HCT116 (cell line): ENCODE measurements at regions not wholly inside any gene's neighbourhood (a gene's known extent, or its start where the extent isn't known, plus 50 kb on each side); places are given as distances from the start of the nearest gene placed in this dataset.

ENCODE experiments used
- ATAC-seq: fragments of 200-7000 bp; cut with Tn5 transposase; 2 replicates; pipeline ENCODE4 v1.9.1; 2020; ENCODE audit warnings: mild to moderate bottlenecking, moderate library complexity
- BruUV-seq: library from RNA; stranded (reverse); fragments of 400-500 nt; replicated peaks from 2 replicates; lab custom pipeline; 2021; lab: Mats Ljungman, UMichigan
- CTCF ChIA-PET: fragments of 300-600 bp; sonication (Branson Sonifier 250); formaldehyde crosslinking; loops from one replicate; lab custom pipeline; 2021; ENCODE audit warnings: antibody characterized with exemption; lab: Charles Lee
- POLR2A ChIA-PET: fragments of 300-600, 350-600 bp; sonication (Branson Sonifier 250); formaldehyde crosslinking; loops from one replicate; lab custom pipeline; 2021; ENCODE audit warnings: antibody characterized with exemption; lab: Charles Lee
- RAD21 ChIA-PET, 2 experiments: fragments of 300-600 bp; sonication (Branson Sonifier 250); formaldehyde crosslinking; loops; one replicate each; lab custom pipeline; 2023; ENCODE audit warnings: low total read pairs in 2 of 2; ENCODE audit not compliant: uncharacterized antibody in 2 of 2, unreplicated experiment in 2 of 2, low non-redundant PET in 1 of 2; lab: Charles Lee
- DNase-seq: peaks from one replicate; pipeline ENCODE4 v3.0.0-alpha.2; 2010; ENCODE audit warnings: low read depth, low spot score
- H2AFZ ChIP-seq: fragments of 200-600 bp; shearing (Covaris generic), sonication (generic); 2 replicates; pipeline ENCODE4 v1.6.1; 2017; ENCODE audit warnings: low read depth, mixed run types, mixed read lengths, antibody characterized with exemption, low read length; ENCODE audit not compliant: poor library complexity, severe bottlenecking
- H3K27ac ChIP-seq: 2 replicates; pipeline ENCODE4 v1.5.1; 2012; ENCODE audit warnings: low read depth, low read length
- H3K27me3 ChIP-seq: fragments of 200-600 bp; sonication (generic); 2 replicates; pipeline ENCODE4 v1.6.1; 2016; ENCODE audit warnings: mixed run types, low read length, mixed read lengths; ENCODE audit not compliant: insufficient read depth
- H3K36me3 ChIP-seq, 2 experiments: fragments of 200-500 bp in 1 of 2; fragments of 200-600 bp in 1 of 2; sonication (Bioruptor generic) in 1 of 2; sonication (generic) in 1 of 2; 2 replicates each; pipeline versions ENCODE4 v1.5.1 to v1.6.1; 2014 to 2016; ENCODE audit warnings: low read length in 2 of 2, inconsistent platforms in 1 of 2, mixed read lengths in 1 of 2, mixed run types in 1 of 2; ENCODE audit not compliant: insufficient read depth in 2 of 2, control insufficient read depth in 1 of 2
- H3K4me1 ChIP-seq, 2 experiments: fragments of 200-600 bp in 1 of 2; sonication (generic) in 1 of 2; 2 replicates each; pipeline versions ENCODE4 v1.5.1 to v1.6.1; 2012 to 2017; ENCODE audit warnings: low read length in 2 of 2, inconsistent platforms in 1 of 2, mild to moderate bottlenecking in 1 of 2, mixed read lengths in 1 of 2, mixed run types in 1 of 2, moderate library complexity in 1 of 2; ENCODE audit not compliant: insufficient read depth in 2 of 2, control insufficient read depth in 1 of 2
- H3K4me2 ChIP-seq: fragments of 200-600 bp; sonication (generic); 2 replicates; pipeline ENCODE4 v1.6.1; 2017; ENCODE audit warnings: mixed run types, low read length, mixed read lengths
- H3K4me3 ChIP-seq, 2 experiments: fragments of 200-600 bp in 1 of 2; sonication (generic) in 1 of 2; replicated peaks in 1 of 2; 2 replicates each; pipeline ENCODE4 v1.5.1; 2011 to 2016; ENCODE audit warnings: low read length in 2 of 2, control low read depth in 1 of 2, low read depth in 1 of 2, mild to moderate bottlenecking in 1 of 2, mixed read lengths in 1 of 2, mixed run types in 1 of 2
- H3K79me2 ChIP-seq: fragments of 200-600 bp; sonication (generic); 2 replicates; pipeline ENCODE4 v1.6.1; 2017; ENCODE audit warnings: mild to moderate bottlenecking, mixed run types, low read length, moderate library complexity, mixed read lengths; ENCODE audit not compliant: insufficient read depth
- H3K9ac ChIP-seq: fragments of 200-600 bp; sonication (generic); 2 replicates; pipeline ENCODE4 v1.6.1; 2016; ENCODE audit warnings: low read length, mixed read lengths
- H3K9me2 ChIP-seq: fragments of 200-600 bp; sonication (generic), shearing (Covaris generic); 2 replicates; pipeline ENCODE4 v1.6.1; 2017; ENCODE audit warnings: mixed run types, mild to moderate bottlenecking, moderate library complexity; ENCODE audit not compliant: insufficient read depth
- H3K9me3 ChIP-seq, 2 experiments: fragments of 200-500 bp in 1 of 2; fragments of 200-600 bp in 1 of 2; sonication (Bioruptor generic) in 1 of 2; sonication (generic) in 1 of 2; 2 replicates each; pipeline ENCODE4 v1.6.1; 2014 to 2017; ENCODE audit warnings: low read length in 2 of 2, mixed read lengths in 2 of 2, inconsistent platforms in 1 of 2, low read depth in 1 of 2, mild to moderate bottlenecking in 1 of 2, mixed run types in 1 of 2, moderate library complexity in 1 of 2; ENCODE audit not compliant: control insufficient read depth in 1 of 2, insufficient read depth in 1 of 2
- H4K20me1 ChIP-seq: fragments of 200-600 bp; sonication (generic), shearing (Covaris generic); 2 replicates; pipeline ENCODE4 v1.6.1; 2017; ENCODE audit warnings: mixed run types, mild to moderate bottlenecking, moderate library complexity; ENCODE audit not compliant: insufficient read depth
- CEBPB ChIP-seq: IDR thresholded peaks from 2 replicates; pipeline ENCODE4 v1.6.1; 2012; ENCODE audit warnings: low read depth
- EGR1 ChIP-seq: IDR thresholded peaks from 2 replicates; pipeline ENCODE4 v1.6.1; 2012; ENCODE audit warnings: low read depth
- ELF1 ChIP-seq: IDR thresholded peaks from 2 replicates; pipeline ENCODE4 v1.6.1; 2012; ENCODE audit warnings: low read depth, borderline replicate concordance
- EZH2 ChIP-seq: fragments of 200-600 bp; sonication (generic); IDR thresholded peaks from 2 replicates; pipeline ENCODE4 v1.6.1; 2017; ENCODE audit warnings: antibody characterized with exemption, mixed run types
- EZH2phosphoT487 ChIP-seq: fragments of 200-600 bp; IDR thresholded peaks from 2 replicates; pipeline ENCODE4 v1.6.1; 2018; ENCODE audit warnings: antibody characterized with exemption, borderline replicate concordance
- FOSL1 ChIP-seq: IDR thresholded peaks from 2 replicates; pipeline ENCODE4 v1.6.1; 2012; ENCODE audit warnings: low read depth
- POLR2A ChIP-seq: IDR thresholded peaks from 2 replicates; pipeline ENCODE4 v1.7.0; 2011; ENCODE audit warnings: borderline replicate concordance; ENCODE audit not compliant: insufficient read depth, insufficient read length; ENCODE audit errors: extremely low read depth
- POLR2AphosphoS5 ChIP-seq: IDR thresholded peaks from 2 replicates; pipeline ENCODE4 v1.6.1; 2011; ENCODE audit warnings: mild to moderate bottlenecking, low read depth, low read length, moderate library complexity
- RAD21 ChIP-seq: IDR thresholded peaks from 2 replicates; pipeline ENCODE4 v1.6.1; 2012; ENCODE audit warnings: low read depth, mild to moderate bottlenecking
- SP1 ChIP-seq: IDR thresholded peaks from 2 replicates; pipeline ENCODE4 v1.6.1; 2012; ENCODE audit warnings: low read depth
- SRF ChIP-seq: IDR thresholded peaks from 2 replicates; pipeline ENCODE4 v1.6.1; 2012; ENCODE audit warnings: low read depth
- TCF7L2 ChIP-seq: IDR thresholded peaks from 2 replicates; pipeline ENCODE4 v1.7.0; 2011; ENCODE audit warnings: borderline replicate concordance, inconsistent platforms; ENCODE audit not compliant: insufficient read depth, insufficient read length; ENCODE audit errors: extremely low read depth
- YY1 ChIP-seq: IDR thresholded peaks from 2 replicates; pipeline ENCODE4 v1.6.1; 2011; ENCODE audit warnings: low read length, low read depth, moderate library complexity, mild to moderate bottlenecking; ENCODE audit not compliant: insufficient replicate concordance; ENCODE audit errors: extremely low read depth
- ZFX ChIP-seq: fragments of 450-650 bp; IDR thresholded peaks from 2 replicates; pipeline ENCODE4 v1.6.1; 2017
- ZNF274 ChIP-seq: fragments of 200-500 bp; sonication (Bioruptor generic); IDR thresholded peaks from 2 replicates; pipeline ENCODE4 v1.6.1; 2014; ENCODE audit warnings: mild to moderate bottlenecking, low read depth, low read length, inconsistent platforms
- intact Hi-C: fragments of 100-400 bp; cut with micrococcal nuclease; formaldehyde crosslinking; loops from 2 replicates; pipeline ENCODE4 v1.10.0; 2022
- TF ChIP-seq, protein P1 (sequence below), 3 experiments: fragments of 200-600 bp in 1 of 3; sonication (generic) in 1 of 3; IDR thresholded peaks in 2 of 3; conservative IDR thresholded peaks in 1 of 3; 2 replicates each; pipeline ENCODE4 v1.5.1; 2012 to 2017; ENCODE audit warnings: low read depth in 2 of 3, low read length in 2 of 3, antibody characterized with exemption in 1 of 3, borderline replicate concordance in 1 of 3, control low read depth in 1 of 3, mild to moderate bottlenecking in 1 of 3, mixed read lengths in 1 of 3, mixed run types in 1 of 3, moderate library complexity in 1 of 3; ENCODE audit not compliant: insufficient read depth in 1 of 3
- TF ChIP-seq, protein P2 (sequence below): IDR thresholded peaks from 2 replicates; pipeline ENCODE4 v1.6.1; 2012

DNA sequence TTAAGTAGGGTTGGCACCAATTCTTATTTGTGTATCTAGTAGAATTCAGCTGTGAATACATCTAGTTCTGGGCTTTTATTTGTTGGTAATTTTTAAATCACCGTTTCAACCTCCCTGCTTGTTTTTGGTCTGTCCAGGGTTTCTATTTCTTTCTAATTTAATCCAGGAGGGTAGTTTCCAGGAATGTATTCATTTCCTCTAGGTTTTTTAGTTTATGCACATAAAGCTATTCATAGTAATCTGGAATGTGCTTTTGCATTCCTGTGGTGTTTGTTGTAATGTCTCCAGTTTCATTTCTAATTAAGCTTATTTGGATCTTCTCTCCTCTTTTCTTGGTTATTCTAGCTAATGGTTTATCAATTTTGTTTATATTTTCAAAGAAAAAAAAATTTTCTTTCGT lies 1361.8 kb upstream of the DDX18 start (continued):
- TF ChIP-seq TCF7L2 (no peak), SP1 (no peak), RAD21 (no peak), ELF1 (no peak)

GRCh38 chr2:116456429-116456828 lies 1358.1 kb upstream of the DDX18 start:
- ChIA-PET CTCF (no interaction called here), RAD21 (no interaction called here), POLR2A (no interaction called here)
- no peaks in the 10 kb centered on the region for H3K4me1 ChIP-seq
- intact Hi-C loops, result no loop called here
- no peaks in the 10 kb centered on the region for H3K27me3 ChIP-seq
- H3K4me2 ChIP-seq, result no peak overlapping the region
- no peaks in the 10 kb centered on the region for H3K79me2 ChIP-seq
- H2AFZ ChIP-seq, result no peak overlapping the region
- H3K36me3 ChIP-seq, result no peaks in the 10 kb centered on the region
- no peaks in the 10 kb centered on the region for H3K9me2 ChIP-seq
- ATAC-seq, result no peak
- no peak overlapping the region for H3K9ac ChIP-seq
- H4K20me1 ChIP-seq, result no peaks in the 10 kb centered on the region
- no peak overlapping the region for H3K4me3 ChIP-seq
- TF ChIP-seq, protein P1, sequence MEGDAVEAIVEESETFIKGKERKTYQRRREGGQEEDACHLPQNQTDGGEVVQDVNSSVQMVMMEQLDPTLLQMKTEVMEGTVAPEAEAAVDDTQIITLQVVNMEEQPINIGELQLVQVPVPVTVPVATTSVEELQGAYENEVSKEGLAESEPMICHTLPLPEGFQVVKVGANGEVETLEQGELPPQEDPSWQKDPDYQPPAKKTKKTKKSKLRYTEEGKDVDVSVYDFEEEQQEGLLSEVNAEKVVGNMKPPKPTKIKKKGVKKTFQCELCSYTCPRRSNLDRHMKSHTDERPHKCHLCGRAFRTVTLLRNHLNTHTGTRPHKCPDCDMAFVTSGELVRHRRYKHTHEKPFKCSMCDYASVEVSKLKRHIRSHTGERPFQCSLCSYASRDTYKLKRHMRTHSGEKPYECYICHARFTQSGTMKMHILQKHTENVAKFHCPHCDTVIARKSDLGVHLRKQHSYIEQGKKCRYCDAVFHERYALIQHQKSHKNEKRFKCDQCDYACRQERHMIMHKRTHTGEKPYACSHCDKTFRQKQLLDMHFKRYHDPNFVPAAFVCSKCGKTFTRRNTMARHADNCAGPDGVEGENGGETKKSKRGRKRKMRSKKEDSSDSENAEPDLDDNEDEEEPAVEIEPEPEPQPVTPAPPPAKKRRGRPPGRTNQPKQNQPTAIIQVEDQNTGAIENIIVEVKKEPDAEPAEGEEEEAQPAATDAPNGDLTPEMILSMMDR (IDR thresholded peaks at IDR 0.05 in 2 of 3, conservative IDR thresholded peaks at IDR 0.05 in 1 of 3; ENCODE audit: borderline replicate concordance in 1 of 3, insufficient read depth in 1 of 3, low read depth in 2 of 3, low read length in 2 of 3), result no peak
- TF ChIP-seq SP1 (no peak), CEBPB (no peak), SRF (no peak), POLR2A (no peak), EZH2phosphoT487 (no peak), POLR2AphosphoS5 (no peak), FOSL1 (no peak), RAD21 (no peak), EZH2 (no peak), TCF7L2 (no peak), ZNF274 (no peak), EGR1 (no peak), YY1 (no peak), ZFX (no peak), ELF1 (no peak)
- TF ChIP-seq, protein P2, sequence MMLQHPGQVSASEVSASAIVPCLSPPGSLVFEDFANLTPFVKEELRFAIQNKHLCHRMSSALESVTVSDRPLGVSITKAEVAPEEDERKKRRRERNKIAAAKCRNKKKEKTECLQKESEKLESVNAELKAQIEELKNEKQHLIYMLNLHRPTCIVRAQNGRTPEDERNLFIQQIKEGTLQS, result no peak
- no peak for DNase-seq
- BruUV-seq, result no TSS peak
- H3K27ac ChIP-seq, result no peak overlapping the region
- peaks cover 4 to 15% of the 10 kb centered on the region in 2 experiments; a peak in 2 of 4 replicates for H3K9me3 ChIP-seq
